Smooth muscle cell of the brain vasculature (primary cell): ENCODE measurements at regions not wholly inside any gene's neighbourhood (a gene's known extent, or its start where the extent isn't known, plus 50 kb on each side); places are given as distances from the start of the nearest gene placed in this dataset.

Source experiments
- DNase-seq: peaks from one replicate; pipeline ENCODE4 v3.0.0-alpha.2; 2012; ENCODE audit warnings: low read depth, low spot score

- DNase-seq: no peak
Measured at GRCh38 chr4:153988492-153989363, 199.8 kb upstream of the SFRP2 start.

GRCh38 chr4:153987291-153987690 is 198.4 kb upstream of the SFRP2 start:
- no peak for DNase-seq

- no peak for DNase-seq
Measured at GRCh38 chr4:153976954-153977353, 188.1 kb upstream of the SFRP2 start.

GRCh38 chr4:153974452-153974851 is 185.6 kb upstream of the SFRP2 start:
- no peak for DNase-seq

GRCh38 chr4:153973942-153974341 is 185.1 kb upstream of the SFRP2 start:
- no peak for DNase-seq

GRCh38 chr4:153971899-153972298 is 183.0 kb upstream of the SFRP2 start:
- DNase-seq: no peak

- DNase-seq: no peak
Measured at GRCh38 chr4:153970169-153970568, 181.3 kb upstream of the SFRP2 start.

- DNase-seq: no peak
Measured at GRCh38 chr4:153969542-153969941, 180.7 kb upstream of the SFRP2 start.

- DNase-seq: no peak
Measured at GRCh38 chr4:153966641-153967040, 177.8 kb upstream of the SFRP2 start.

- DNase-seq: no peak
Measured at GRCh38 chr4:153963216-153963615, 174.3 kb upstream of the SFRP2 start.

GRCh38 chr4:153962311-153963039 is 173.6 kb upstream of the SFRP2 start:
- DNase-seq: no peak

GRCh38 chr4:153955327-153955726 is 166.4 kb upstream of the SFRP2 start:
- no peak for DNase-seq

- DNase-seq: no peak
Measured at GRCh38 chr4:153954654-153955053, 165.8 kb upstream of the SFRP2 start.

GRCh38 chr4:153950100-153950979 is 161.5 kb upstream of the SFRP2 start:
- DNase-seq: no peak

GRCh38 chr4:153948041-153948440 is 159.2 kb upstream of the SFRP2 start:
- no peak for DNase-seq

GRCh38 chr4:153947124-153947523 is 158.2 kb upstream of the SFRP2 start:
- DNase-seq: no peak

- no peak for DNase-seq
Measured at GRCh38 chr4:153945704-153946103, 156.8 kb upstream of the SFRP2 start.

- no peak for DNase-seq
Measured at GRCh38 chr4:153943738-153944415, 155.0 kb upstream of the SFRP2 start.

- no peak for DNase-seq
Measured at GRCh38 chr4:153940916-153941315, 152.0 kb upstream of the SFRP2 start.

GRCh38 chr4:153939570-153939969 is 150.7 kb upstream of the SFRP2 start:
- no peak for DNase-seq

- DNase-seq: no peak
Measured at GRCh38 chr4:153938994-153939393, 150.1 kb upstream of the SFRP2 start.
